Lung (tissue), 9 donors: ENCODE measurements at regions not wholly inside any gene's neighbourhood (a gene's known extent, or its start where the extent isn't known, plus 50 kb on each side); places are given as distances from the start of the nearest gene placed in this dataset.
A peak's percentile ranks its signal among the peaks of the same experiment; 100 is the strongest.
"Not testable (repeated sequence)": the region's sequence is repeated elsewhere in the genome, so short reads cannot be mapped to it uniquely, and the experiment has no call there.

Experiments
- ATAC-seq: fragments of 200-7000 bp; cut with Tn5 transposase; one replicate; pipeline ENCODE4 v1.9.1; 2020; ENCODE audit warnings: moderate number of reproducible peaks; ENCODE audit not compliant: insufficient read depth, low FRiP score
- DNase-seq, 3 donors: peaks; one replicate each; pipeline ENCODE4 v3.0.0-alpha.2; 2013 to 2017
- H3K27ac ChIP-seq, 2 donors: one replicate each; pipeline ENCODE4 v1.5.1; 2013; ENCODE audit warnings: mild to moderate bottlenecking in 2 of 2, moderate library complexity in 2 of 2, control low read depth in 1 of 2, inconsistent platforms in 1 of 2, low read depth in 1 of 2, low read length in 1 of 2
- H3K27me3 ChIP-seq, 3 donors: one replicate each; pipeline ENCODE4 v1.5.1; 2013; ENCODE audit warnings: low read length in 2 of 3; ENCODE audit not compliant: control insufficient read depth in 3 of 3, insufficient read depth in 3 of 3
- H3K36me3 ChIP-seq, 4 donors: one replicate each; pipeline ENCODE4 v1.5.1; 2013; ENCODE audit warnings: low read length in 4 of 4, mild to moderate bottlenecking in 1 of 4, moderate library complexity in 1 of 4; ENCODE audit not compliant: control insufficient read depth in 4 of 4, insufficient read depth in 4 of 4
- H3K4me1 ChIP-seq, 5 donors: one replicate each; pipeline ENCODE4 v1.5.1; 2013; ENCODE audit warnings: low read length in 5 of 5, mild to moderate bottlenecking in 2 of 5, moderate library complexity in 1 of 5; ENCODE audit not compliant: control insufficient read depth in 5 of 5, insufficient read depth in 5 of 5
- H3K4me3 ChIP-seq: one replicate; pipeline ENCODE4 v1.5.1; 2013; ENCODE audit warnings: mild to moderate bottlenecking, control low read depth, moderate library complexity
- H3K9ac ChIP-seq, 2 donors: one replicate each; pipeline ENCODE4 v1.5.1; 2013; ENCODE audit warnings: low read length in 2 of 2, control low read depth in 1 of 2; ENCODE audit not compliant: insufficient read depth in 1 of 2
- H3K9me3 ChIP-seq, 4 donors: one replicate each; pipeline ENCODE4 v1.5.1; 2013; ENCODE audit warnings: low read length in 3 of 4, mild to moderate bottlenecking in 1 of 4, moderate library complexity in 1 of 4; ENCODE audit not compliant: control insufficient read depth in 4 of 4, insufficient read depth in 3 of 4
- WGBS, 2 donors: extraction: QIAGEN DNeasy Blood & Tissue Kit; methylation state at CpG; one replicate each; pipeline ENCODE4 v1.1.7; 2013; 5-methylcytosine and 5-hydroxymethylcytosine counted together
- donor health status: Bipolar disorder and iron deficiency.
- donor health status: healthy.
- donor health status: DM: yes; HTN: yes; CAD: no.

DNA sequence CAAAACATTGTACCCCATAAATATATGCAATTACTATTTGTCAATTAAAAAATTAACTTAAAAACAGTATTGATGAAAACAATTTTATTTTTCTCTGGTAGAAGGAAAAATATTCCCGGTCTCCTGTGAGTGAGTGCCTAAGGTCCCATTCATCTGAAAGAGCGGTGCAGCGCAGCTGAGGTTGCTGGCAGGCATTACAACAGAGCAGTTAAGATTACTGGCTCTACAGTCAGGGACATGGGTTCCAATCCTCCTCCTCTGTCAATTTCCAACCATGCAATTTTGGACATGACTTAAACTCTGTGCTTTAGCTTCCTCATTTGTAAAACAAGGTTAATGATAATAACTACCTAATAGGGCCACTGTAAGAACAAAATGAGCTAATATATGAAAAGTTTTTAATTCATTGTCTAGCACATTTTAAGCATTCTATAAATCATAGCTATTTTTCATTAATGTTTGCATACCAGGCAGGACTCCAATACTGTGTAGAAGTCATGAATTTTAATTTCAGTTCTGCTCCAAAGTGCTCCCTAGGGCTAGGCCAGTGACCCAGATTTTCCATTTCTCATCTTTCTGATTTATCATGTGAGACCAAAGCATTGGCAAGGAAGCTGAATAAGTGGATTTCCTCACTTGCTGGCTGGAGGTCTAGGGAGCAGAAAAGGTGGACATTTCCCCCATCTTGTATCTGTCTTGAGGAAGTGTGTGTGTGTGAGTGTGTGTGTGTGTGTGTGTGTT is 174.2 kb upstream of the NBPF19 start:
- H3K9me3 ChIP-seq, H3K4me3 ChIP-seq, H3K27ac ChIP-seq, H3K4me1 ChIP-seq, ATAC-seq, H3K27me3 ChIP-seq, DNase-seq, H3K9ac ChIP-seq, H3K36me3 ChIP-seq: not testable (repeated sequence)
- WGBS, 2 donors: no CpG with 5 or more reads among the region's 3 CpGs

DNA sequence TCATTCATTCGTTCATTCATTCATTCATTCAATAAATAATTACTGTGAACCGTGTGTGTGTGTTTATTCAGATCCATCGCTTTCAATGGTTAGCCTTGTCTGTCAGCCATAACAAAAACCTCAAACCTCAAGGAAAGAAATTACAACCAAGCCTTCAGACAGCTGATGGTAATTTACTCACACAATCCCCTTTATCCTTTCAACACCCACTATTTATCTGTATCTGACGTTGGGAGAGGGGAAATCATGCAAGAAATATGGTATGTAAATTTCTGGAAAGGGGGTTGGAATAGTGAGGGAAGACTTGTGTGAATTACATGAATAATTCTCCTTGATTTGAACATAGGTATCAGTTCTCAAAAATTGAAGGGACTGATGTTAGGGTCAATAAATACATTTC is 173.6 kb upstream of the NBPF19 start:
- DNase-seq, H3K4me3 ChIP-seq, ATAC-seq, H3K9ac ChIP-seq, H3K4me1 ChIP-seq, H3K9me3 ChIP-seq, H3K36me3 ChIP-seq, H3K27me3 ChIP-seq, H3K27ac ChIP-seq: not testable (repeated sequence)
- 68 to 77% methylated on average over 3 of the region's 4 CpGs for WGBS, 2 donors

DNA sequence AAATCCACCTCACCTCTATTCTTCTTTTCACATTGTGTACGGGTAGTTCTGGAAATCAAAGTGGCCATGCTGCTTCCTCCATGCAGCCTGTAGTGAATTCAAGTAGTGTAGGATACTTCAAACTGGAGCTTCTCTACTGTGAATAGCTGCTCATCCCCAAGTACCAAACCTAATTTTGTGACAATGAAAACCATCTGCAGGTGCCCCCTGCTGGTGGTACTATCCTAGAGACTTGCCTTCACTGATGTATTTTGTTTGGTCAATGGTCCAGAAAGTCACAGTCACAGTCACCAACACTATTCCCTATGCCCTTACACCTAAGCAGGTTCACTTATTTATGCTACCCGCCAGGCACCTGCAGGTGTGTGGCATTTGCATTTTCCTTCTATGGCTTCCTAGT is 170.0 kb upstream of the NBPF19 start:
- H3K36me3 ChIP-seq, H3K9ac ChIP-seq, H3K4me1 ChIP-seq, H3K27me3 ChIP-seq, H3K9me3 ChIP-seq, H3K4me3 ChIP-seq, DNase-seq, H3K27ac ChIP-seq: not testable (repeated sequence)
- WGBS, 2 donors: no CpG with 5 or more reads among the region's 2 CpGs
- peak; percentile 80 for ATAC-seq

DNA sequence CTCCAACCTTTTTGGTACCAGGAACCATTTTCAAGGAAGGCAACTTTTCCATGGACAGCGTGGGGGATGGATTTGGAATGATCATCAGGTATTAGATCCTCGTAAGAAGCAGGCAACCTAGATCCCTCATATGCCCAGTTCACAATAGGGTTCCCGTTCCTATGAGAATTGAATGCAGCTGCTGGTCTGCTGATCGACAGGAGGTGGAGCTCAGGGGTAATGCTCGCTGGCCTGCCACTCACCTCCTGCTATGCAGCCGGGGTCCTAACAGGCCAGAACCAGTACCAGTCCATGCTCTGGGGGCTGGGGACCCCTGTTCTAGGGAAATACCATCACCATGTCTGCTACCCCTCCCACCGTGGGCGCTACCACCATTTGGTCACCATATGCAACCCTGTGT is 167.2 kb upstream of the NBPF19 start:
- not testable (repeated sequence) for H3K4me1 ChIP-seq, H3K27me3 ChIP-seq, H3K36me3 ChIP-seq, H3K9ac ChIP-seq, DNase-seq, H3K4me3 ChIP-seq, ATAC-seq, H3K9me3 ChIP-seq, H3K27ac ChIP-seq
- WGBS, 2 donors: 98 to 100% methylated on average over 2 of the region's 8 CpGs

DNA sequence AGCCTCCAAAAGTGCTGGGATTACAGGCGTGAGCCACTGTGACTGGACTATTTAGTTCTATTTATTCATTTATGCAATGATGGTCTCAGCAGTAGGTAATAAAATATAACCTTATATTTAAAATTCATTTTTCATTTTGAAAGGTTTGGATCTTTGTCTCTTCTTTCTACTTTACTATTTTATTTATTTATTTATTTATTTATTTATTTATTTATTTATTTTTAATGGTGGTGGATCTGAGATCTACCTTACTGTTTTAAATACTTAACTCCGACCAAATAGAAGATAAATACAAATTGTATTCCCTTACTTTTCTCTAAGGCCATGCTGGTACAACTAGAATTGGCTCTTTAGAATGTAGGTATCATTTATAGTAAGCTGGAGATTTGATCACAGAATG is 159.9 kb upstream of the NBPF19 start:
- not testable (repeated sequence) for H3K9ac ChIP-seq, H3K4me1 ChIP-seq, ATAC-seq, H3K27me3 ChIP-seq, H3K9me3 ChIP-seq, H3K4me3 ChIP-seq, DNase-seq, H3K36me3 ChIP-seq, H3K27ac ChIP-seq
- WGBS, 2 donors: 69 to 91% methylated on average over 2 of the region's 2 CpGs

DNA sequence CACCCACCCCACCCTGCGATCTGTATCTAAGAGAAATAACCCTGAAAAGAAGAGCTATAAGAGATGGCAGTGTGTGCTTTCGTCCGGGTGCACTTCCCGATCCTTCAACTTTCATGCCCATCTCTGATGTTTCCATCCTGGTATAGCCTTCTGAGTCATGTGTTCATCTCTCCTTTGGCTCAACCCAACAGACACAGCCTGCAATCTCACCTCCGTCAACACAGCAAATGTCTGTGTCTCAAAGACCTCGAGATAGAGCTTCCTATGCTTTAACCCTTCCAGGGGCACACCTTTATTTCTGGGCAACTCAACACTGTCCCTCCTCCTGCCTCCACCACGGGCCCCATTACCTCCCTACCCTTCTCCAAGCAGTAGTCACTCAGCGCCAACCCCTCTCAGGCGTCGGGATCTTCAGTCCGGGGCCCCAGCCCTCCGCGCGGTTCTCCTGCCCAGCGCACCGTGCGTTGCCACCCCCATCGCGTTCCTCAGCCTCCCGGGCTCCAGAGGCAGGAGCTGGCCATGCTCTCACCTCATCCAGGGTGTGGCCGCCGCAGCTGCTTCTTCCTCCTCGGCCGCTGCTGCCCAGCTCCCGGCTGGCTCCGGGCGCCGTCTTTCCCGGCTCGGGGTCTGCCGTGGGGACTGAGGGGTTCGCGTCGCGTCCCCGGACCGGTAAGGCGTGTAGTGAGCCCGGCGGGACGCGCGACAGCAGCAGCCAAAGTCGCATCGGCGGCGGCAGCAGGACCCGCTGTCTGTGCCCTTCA is 153.7 kb upstream of the NBPF19 start:
- H3K36me3 ChIP-seq, H3K9ac ChIP-seq, H3K27ac ChIP-seq, H3K27me3 ChIP-seq, H3K4me3 ChIP-seq, H3K9me3 ChIP-seq, H3K4me1 ChIP-seq, ATAC-seq, DNase-seq: not testable (repeated sequence)
- WGBS, 2 donors: no CpG with 5 or more reads among the region's 48 CpGs

DNA sequence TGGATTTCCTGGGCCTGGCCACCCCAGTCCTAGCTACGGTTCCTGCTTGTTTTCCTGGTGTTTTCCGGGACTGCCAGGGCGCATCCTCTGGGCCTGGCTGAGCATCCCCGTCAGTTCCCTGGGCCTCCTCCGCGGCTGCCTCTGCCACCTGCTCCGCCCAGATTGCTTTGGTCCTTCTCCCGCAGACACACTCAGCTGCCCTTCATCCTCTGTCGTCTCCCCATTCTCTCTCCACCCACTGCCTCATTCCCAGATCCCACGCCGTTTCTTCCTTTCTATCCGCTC is 153.2 kb upstream of the NBPF19 start:
- no CpG with 5 or more reads among the region's 12 CpGs for WGBS, 2 donors
- not testable (repeated sequence) for H3K9ac ChIP-seq, H3K27me3 ChIP-seq, H3K9me3 ChIP-seq, H3K4me3 ChIP-seq, DNase-seq, H3K4me1 ChIP-seq, ATAC-seq, H3K36me3 ChIP-seq, H3K27ac ChIP-seq

DNA sequence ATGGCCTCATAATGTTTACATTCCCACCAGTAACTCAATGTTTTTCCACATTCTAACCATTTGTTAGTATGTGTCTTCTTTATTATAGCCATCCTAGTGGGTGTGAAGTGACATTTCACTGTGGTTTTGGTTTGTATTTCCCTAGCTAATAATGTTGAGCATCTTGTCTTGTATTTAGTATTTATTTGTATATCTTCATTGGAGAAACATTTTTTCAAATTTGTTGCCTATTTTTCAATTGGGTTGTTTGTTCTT is 144.8 kb upstream of the NBPF19 start:
- H3K4me1 ChIP-seq, H3K27ac ChIP-seq, ATAC-seq, H3K9me3 ChIP-seq, H3K36me3 ChIP-seq, H3K27me3 ChIP-seq, DNase-seq, H3K4me3 ChIP-seq, H3K9ac ChIP-seq: not testable (repeated sequence)
